Astrocyte (in vitro differentiated cells and primary cell): ENCODE measurements at regions not wholly inside any gene's neighbourhood (a gene's known extent, or its start where the extent isn't known, plus 50 kb on each side); places are given as distances from the start of the nearest gene placed in this dataset.

ENCODE experiments used
- DNase-seq: peaks from one replicate; pipeline ENCODE4 v3.0.0-alpha.2; 2010; ENCODE audit warnings: low read depth
- FAIRE-seq: peaks from 2 replicates; lab custom pipeline; 2011; peaks lifted over from hg19 to GRCh38; lab: Jason Lieb, UNC
- H2AFZ ChIP-seq: 2 replicates; pipeline ENCODE4 v1.6.0; 2012; ENCODE audit warnings: low read depth, low read length, inconsistent platforms
- H3K27ac ChIP-seq: 2 replicates; pipeline ENCODE4 v1.5.1; 2011; ENCODE audit warnings: low read depth, low read length, inconsistent platforms
- H3K27me3 ChIP-seq: 2 replicates; pipeline ENCODE4 v1.6.0; 2011; ENCODE audit warnings: low read length, inconsistent platforms; ENCODE audit not compliant: insufficient read depth
- H3K36me3 ChIP-seq: 2 replicates; pipeline ENCODE4 v1.5.1; 2011; ENCODE audit warnings: low read length, inconsistent platforms; ENCODE audit not compliant: insufficient read depth
- H3K4me1 ChIP-seq: 2 replicates; pipeline ENCODE4 v1.5.1; 2011; ENCODE audit warnings: low read length, inconsistent platforms; ENCODE audit not compliant: insufficient read depth
- H3K4me2 ChIP-seq: 2 replicates; pipeline ENCODE4 v1.6.0; 2012; ENCODE audit warnings: low read length, inconsistent platforms
- H3K4me3 ChIP-seq: 2 replicates; pipeline ENCODE4 v1.5.1; 2011; ENCODE audit warnings: low read depth, mild to moderate bottlenecking, low read length, inconsistent platforms; ENCODE audit not compliant: insufficient read depth
- H3K79me2 ChIP-seq: 2 replicates; pipeline ENCODE4 v1.6.0; 2012; ENCODE audit warnings: mild to moderate bottlenecking, low read length, inconsistent platforms; ENCODE audit not compliant: insufficient read depth
- H3K9ac ChIP-seq: 2 replicates; pipeline ENCODE4 v1.6.0; 2012; ENCODE audit warnings: mild to moderate bottlenecking, low read length, inconsistent platforms
- H3K9me3 ChIP-seq: 2 replicates; pipeline ENCODE4 v1.5.1; 2012; ENCODE audit warnings: low read depth, mild to moderate bottlenecking, low read length, inconsistent platforms; ENCODE audit not compliant: insufficient read depth
- H4K20me1 ChIP-seq: 2 replicates; pipeline ENCODE4 v1.6.0; 2012; ENCODE audit warnings: low read length, inconsistent platforms; ENCODE audit not compliant: insufficient read depth
- H3K27ac Mint-ChIP-seq: one replicate; pipeline ENCODE4 v1.8.0; 2021; ENCODE audit warnings: mild to moderate bottlenecking, mixed read lengths; ENCODE audit not compliant: unreplicated experiment
- H3K27me3 Mint-ChIP-seq: one replicate; pipeline ENCODE4 v1.8.0; 2021; ENCODE audit warnings: low read depth, mixed read lengths; ENCODE audit not compliant: unreplicated experiment
- H3K36me3 Mint-ChIP-seq: one replicate; pipeline ENCODE4 v1.8.0; 2021; ENCODE audit warnings: low read depth, mixed read lengths; ENCODE audit not compliant: unreplicated experiment
- H3K4me1 Mint-ChIP-seq: one replicate; pipeline ENCODE4 v1.8.0; 2021; ENCODE audit warnings: low read depth, mixed read lengths; ENCODE audit not compliant: unreplicated experiment
- H3K4me3 Mint-ChIP-seq: one replicate; pipeline ENCODE4 v1.8.0; 2021; ENCODE audit warnings: mild to moderate bottlenecking, moderate library complexity, mixed read lengths; ENCODE audit not compliant: unreplicated experiment
- H3K9me3 Mint-ChIP-seq: one replicate; pipeline ENCODE4 v1.8.0; 2021; ENCODE audit warnings: mild to moderate bottlenecking, mixed read lengths; ENCODE audit not compliant: unreplicated experiment
- EZH2 ChIP-seq: IDR thresholded peaks from 2 replicates; pipeline ENCODE4 v1.6.1; 2012; ENCODE audit warnings: mild to moderate bottlenecking, low read length, inconsistent platforms; ENCODE audit not compliant: insufficient read depth
- TF ChIP-seq, protein P1 (sequence below): IDR thresholded peaks from 2 replicates; pipeline ENCODE4 v1.5.1; 2011; ENCODE audit warnings: low read depth, mild to moderate bottlenecking, inconsistent platforms, low read length, moderate library complexity; ENCODE audit not compliant: insufficient read depth

- Histone ChIP-seq H3K4me2 (no peak overlapping the region), H3K9me3 (no peaks in the 10 kb centered on the region), H3K9ac (no peak overlapping the region), H3K27me3 (no peaks in the 10 kb centered on the region), H3K79me2 (no peaks in the 10 kb centered on the region), H2AFZ (no peak overlapping the region), H4K20me1 (no peaks in the 10 kb centered on the region), H3K36me3 (no peaks in the 10 kb centered on the region), H3K4me3 (no peak overlapping the region), H3K27ac (no peak overlapping the region), H3K4me1 (no peaks in the 10 kb centered on the region)
- Mint-ChIP-seq H3K27me3 (no peaks in the 10 kb centered on the region), H3K9me3 (peaks cover 4% of the 10 kb centered on the region), H3K4me3 (no peak overlapping the region), H3K36me3 (no peaks in the 10 kb centered on the region), H3K27ac (no peak overlapping the region), H3K4me1 (peaks cover 2% of the 10 kb centered on the region)
- TF ChIP-seq, protein P1, sequence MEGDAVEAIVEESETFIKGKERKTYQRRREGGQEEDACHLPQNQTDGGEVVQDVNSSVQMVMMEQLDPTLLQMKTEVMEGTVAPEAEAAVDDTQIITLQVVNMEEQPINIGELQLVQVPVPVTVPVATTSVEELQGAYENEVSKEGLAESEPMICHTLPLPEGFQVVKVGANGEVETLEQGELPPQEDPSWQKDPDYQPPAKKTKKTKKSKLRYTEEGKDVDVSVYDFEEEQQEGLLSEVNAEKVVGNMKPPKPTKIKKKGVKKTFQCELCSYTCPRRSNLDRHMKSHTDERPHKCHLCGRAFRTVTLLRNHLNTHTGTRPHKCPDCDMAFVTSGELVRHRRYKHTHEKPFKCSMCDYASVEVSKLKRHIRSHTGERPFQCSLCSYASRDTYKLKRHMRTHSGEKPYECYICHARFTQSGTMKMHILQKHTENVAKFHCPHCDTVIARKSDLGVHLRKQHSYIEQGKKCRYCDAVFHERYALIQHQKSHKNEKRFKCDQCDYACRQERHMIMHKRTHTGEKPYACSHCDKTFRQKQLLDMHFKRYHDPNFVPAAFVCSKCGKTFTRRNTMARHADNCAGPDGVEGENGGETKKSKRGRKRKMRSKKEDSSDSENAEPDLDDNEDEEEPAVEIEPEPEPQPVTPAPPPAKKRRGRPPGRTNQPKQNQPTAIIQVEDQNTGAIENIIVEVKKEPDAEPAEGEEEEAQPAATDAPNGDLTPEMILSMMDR = no peak
- TF ChIP-seq EZH2 = no peak
- FAIRE-seq = no peak
- no peak for DNase-seq
Measured at GRCh38 chr5:93055561-93055960, 525.5 kb downstream of the NR2F1-AS1 start.

DNA sequence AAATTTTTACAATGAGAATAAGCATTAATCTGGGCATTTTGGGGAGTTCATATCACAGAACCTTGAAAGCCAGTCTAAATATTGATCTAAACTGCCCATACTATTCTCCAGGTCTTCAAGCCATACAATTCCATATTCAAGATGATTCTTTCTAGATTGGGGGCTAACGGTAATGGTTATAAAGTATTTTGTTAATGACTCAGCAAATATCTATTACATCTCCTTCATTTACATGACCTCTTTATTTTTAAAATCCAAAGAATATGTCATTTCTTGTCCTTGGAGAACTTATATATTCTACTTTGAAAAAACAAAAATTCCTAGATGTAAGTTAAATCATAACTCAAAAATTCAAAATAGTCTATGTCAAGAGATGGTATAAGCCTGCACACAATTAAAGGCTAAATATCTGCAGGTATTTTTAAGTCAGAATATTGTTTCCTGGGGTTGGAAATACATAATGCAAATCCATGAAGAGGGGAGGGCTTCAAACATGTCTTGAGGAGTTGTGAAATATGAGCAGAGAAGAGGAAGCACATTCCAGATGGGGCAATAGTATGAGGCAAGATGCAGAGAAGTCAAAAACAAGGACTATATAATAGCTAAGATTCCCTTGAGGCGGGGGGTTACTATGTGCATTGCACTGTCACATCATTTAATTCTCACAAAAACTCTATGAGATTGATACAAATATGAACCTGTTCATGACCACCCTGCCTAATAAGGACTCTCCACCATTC is 526.4 kb downstream of the NR2F1-AS1 start:
- H3K79me2 ChIP-seq = no peaks in the 10 kb centered on the region
- H2AFZ ChIP-seq = no peak overlapping the region
- no peak overlapping the region for H3K4me2 ChIP-seq
- DNase-seq (no peak), FAIRE-seq (no peak)
- H3K4me1 ChIP-seq = no peaks in the 10 kb centered on the region
- H3K4me3 Mint-ChIP-seq = no peak overlapping the region
- no peaks in the 10 kb centered on the region for H4K20me1 ChIP-seq
- no peak overlapping the region for H3K9ac ChIP-seq
- TF ChIP-seq, protein P1 = no peak
- TF ChIP-seq EZH2 = no peak
- no peaks in the 10 kb centered on the region for H3K27me3 ChIP-seq
- H3K27me3 Mint-ChIP-seq = no peaks in the 10 kb centered on the region
- H3K4me1 Mint-ChIP-seq = peaks cover 2% of the 10 kb centered on the region
- no peaks in the 10 kb centered on the region for H3K9me3 ChIP-seq
- no peak overlapping the region for H3K27ac Mint-ChIP-seq
- no peak overlapping the region for H3K4me3 ChIP-seq
- no peak overlapping the region for H3K27ac ChIP-seq
- peaks cover 4% of the 10 kb centered on the region for H3K9me3 Mint-ChIP-seq
- no peaks in the 10 kb centered on the region for H3K36me3 ChIP-seq
- H3K36me3 Mint-ChIP-seq = no peaks in the 10 kb centered on the region

- Histone ChIP-seq H2AFZ (no peak overlapping the region), H3K9me3 (no peaks in the 10 kb centered on the region), H3K27me3 (no peaks in the 10 kb centered on the region), H3K36me3 (no peaks in the 10 kb centered on the region), H3K27ac (no peak overlapping the region), H3K79me2 (no peaks in the 10 kb centered on the region), H4K20me1 (no peaks in the 10 kb centered on the region), H3K4me3 (no peak overlapping the region), H3K9ac (no peak overlapping the region), H3K4me1 (no peaks in the 10 kb centered on the region), H3K4me2 (no peak overlapping the region)
- Mint-ChIP-seq H3K27ac (no peak overlapping the region), H3K9me3 (peaks cover 4% of the 10 kb centered on the region), H3K4me1 (peaks cover 2% of the 10 kb centered on the region), H3K4me3 (no peak overlapping the region), H3K27me3 (no peaks in the 10 kb centered on the region), H3K36me3 (no peaks in the 10 kb centered on the region)
- DNase-seq = peak; percentile 20
- no peak for FAIRE-seq
- no peak for TF ChIP-seq EZH2
- TF ChIP-seq, protein P1 = no peak
Measured at GRCh38 chr5:93053825-93054224, 527.2 kb downstream of the NR2F1-AS1 start.
